Caco-2 (cell line): ENCODE measurements at regions not wholly inside any gene's neighbourhood (a gene's known extent, or its start where the extent isn't known, plus 50 kb on each side); places are given as distances from the start of the nearest gene placed in this dataset.
"Not testable (repeated sequence)": the region's sequence is repeated elsewhere in the genome, so short reads cannot be mapped to it uniquely, and the experiment has no call there.

Experiments
- BruUV-seq: library from RNA; stranded (reverse); fragments of 400-500 nt; replicated peaks from 2 replicates; lab custom pipeline; 2021; lab: Mats Ljungman, UMichigan
- CTCF ChIA-PET: fragments of 300-600 bp; sonication (Branson Sonifier 250); formaldehyde crosslinking; loops from one replicate; lab custom pipeline; 2022; ENCODE audit warnings: antibody characterized with exemption; lab: Charles Lee
- POLR2A ChIA-PET: fragments of 300-600 bp; sonication (Branson Sonifier 250); formaldehyde crosslinking; loops from one replicate; lab custom pipeline; 2022; ENCODE audit warnings: antibody characterized with exemption; lab: Charles Lee
- DNase-seq, 2 experiments: peaks; one replicate each; pipeline versions ENCODE4 v3.0.0 to v3.0.0-alpha.2; 2020 to 2022
- H3K27me3 ChIP-seq: replicated peaks from 2 replicates; pipeline ENCODE4 v1.6.0; 2011; ENCODE audit warnings: low read length; ENCODE audit not compliant: control insufficient read depth, insufficient read depth
- H3K36me3 ChIP-seq: 2 replicates; pipeline ENCODE4 v1.5.1; 2011; ENCODE audit warnings: low read length; ENCODE audit not compliant: control insufficient read depth, insufficient read depth
- H3K4me1 ChIP-seq: fragments of 250-450 bp; sonication (Bioruptor Pico); 2 replicates; pipeline ENCODE4 v1.5.1; 2020; ENCODE audit warnings: mild to moderate bottlenecking
- H3K4me3 ChIP-seq: 2 replicates; pipeline ENCODE4 v1.5.1; 2011; ENCODE audit warnings: low read depth, mild to moderate bottlenecking, control low read depth, low read length
- H3K9me3 ChIP-seq: fragments of 250-450 bp; sonication (Bioruptor Pico); 2 replicates; pipeline ENCODE4 v1.5.1; 2020; ENCODE audit warnings: mild to moderate bottlenecking, moderate library complexity
- H3K27ac Mint-ChIP-seq: one replicate; pipeline ENCODE4 v1.8.0; 2022; ENCODE audit warnings: mixed read lengths; ENCODE audit not compliant: unreplicated experiment
- H3K27me3 Mint-ChIP-seq: one replicate; pipeline ENCODE4 v1.8.0; 2022; ENCODE audit warnings: mixed read lengths; ENCODE audit not compliant: insufficient read depth, unreplicated experiment
- H3K36me3 Mint-ChIP-seq: one replicate; pipeline ENCODE4 v1.8.0; 2022; ENCODE audit warnings: mild to moderate bottlenecking, mixed read lengths; ENCODE audit not compliant: insufficient read depth, unreplicated experiment
- H3K4me1 Mint-ChIP-seq: one replicate; pipeline ENCODE4 v1.8.0; 2022; ENCODE audit warnings: low read depth, mixed read lengths; ENCODE audit not compliant: unreplicated experiment
- H3K4me3 Mint-ChIP-seq: one replicate; pipeline ENCODE4 v1.8.0; 2022; ENCODE audit warnings: mild to moderate bottlenecking, moderate library complexity, mixed read lengths; ENCODE audit not compliant: unreplicated experiment
- H3K9me3 Mint-ChIP-seq: one replicate; pipeline ENCODE4 v1.8.0; 2022; ENCODE audit warnings: mixed read lengths; ENCODE audit not compliant: unreplicated experiment
- intact Hi-C: fragments of 100-400 bp; cut with micrococcal nuclease; formaldehyde crosslinking; loops from one replicate; pipeline ENCODE4 v1.10.0; 2022; ENCODE audit not compliant: unreplicated experiment
- TF ChIP-seq, protein P1 (sequence below), 2 experiments: fragments of 200-600 bp in 1 of 2; IDR thresholded peaks; 1 replicate in 1 of 2; 2 replicates in 1 of 2; pipeline versions ENCODE4 v1.5.1 to v1.8.0; 2011 to 2022; ENCODE audit warnings: antibody characterized with exemption in 1 of 2, control low read depth in 1 of 2, inconsistent platforms in 1 of 2, low read depth in 1 of 2, low read length in 1 of 2, mild to moderate bottlenecking in 1 of 2, moderate library complexity in 1 of 2; ENCODE audit not compliant: insufficient read depth in 1 of 2, severe bottlenecking in 1 of 2, unreplicated experiment in 1 of 2

DNA sequence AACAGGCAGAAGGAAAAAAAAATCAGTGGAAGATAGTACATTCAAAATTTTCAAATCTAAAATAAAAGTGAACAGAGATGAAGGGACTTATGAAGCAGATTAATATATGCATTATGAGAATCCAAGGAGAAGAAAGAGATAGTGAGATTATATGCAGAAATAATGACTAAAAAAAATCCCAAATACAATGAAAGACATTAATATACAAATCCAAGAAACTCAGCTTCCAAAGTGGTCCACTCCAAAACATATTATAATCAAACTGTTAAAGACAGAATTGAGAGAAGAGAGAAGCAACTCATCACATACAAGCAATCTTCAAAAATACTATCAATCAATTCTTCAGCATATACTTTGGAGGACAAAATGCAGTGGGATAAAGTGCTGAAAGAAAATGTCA is 73.5 kb upstream of the CARMIL1 start:
- no peak overlapping the region for H3K4me3 ChIP-seq
- H3K27me3 ChIP-seq: no peaks in the 10 kb centered on the region
- intact Hi-C loops: no loop called here
- Mint-ChIP-seq H3K4me1 (peaks cover 16% of the 10 kb centered on the region), H3K36me3 (peaks cover 4% of the 10 kb centered on the region), H3K27ac (no peak overlapping the region), H3K9me3 (peaks cover 32% of the 10 kb centered on the region), H3K27me3 (peaks cover 2% of the 10 kb centered on the region), H3K4me3 (no peak overlapping the region)
- ChIA-PET CTCF (no interaction called here), POLR2A (no interaction called here)
- H3K36me3 ChIP-seq: no peaks in the 10 kb centered on the region
- 0 out of 2 replicates have a peak, but pooled peaks cover 6% of the 10 kb centered on the region for H3K9me3 ChIP-seq
- 0 out of 2 replicates have a peak, but pooled peaks cover 4% of the 10 kb centered on the region for H3K4me1 ChIP-seq
- no TSS peak for BruUV-seq
- no peak for DNase-seq
- TF ChIP-seq, protein P1, sequence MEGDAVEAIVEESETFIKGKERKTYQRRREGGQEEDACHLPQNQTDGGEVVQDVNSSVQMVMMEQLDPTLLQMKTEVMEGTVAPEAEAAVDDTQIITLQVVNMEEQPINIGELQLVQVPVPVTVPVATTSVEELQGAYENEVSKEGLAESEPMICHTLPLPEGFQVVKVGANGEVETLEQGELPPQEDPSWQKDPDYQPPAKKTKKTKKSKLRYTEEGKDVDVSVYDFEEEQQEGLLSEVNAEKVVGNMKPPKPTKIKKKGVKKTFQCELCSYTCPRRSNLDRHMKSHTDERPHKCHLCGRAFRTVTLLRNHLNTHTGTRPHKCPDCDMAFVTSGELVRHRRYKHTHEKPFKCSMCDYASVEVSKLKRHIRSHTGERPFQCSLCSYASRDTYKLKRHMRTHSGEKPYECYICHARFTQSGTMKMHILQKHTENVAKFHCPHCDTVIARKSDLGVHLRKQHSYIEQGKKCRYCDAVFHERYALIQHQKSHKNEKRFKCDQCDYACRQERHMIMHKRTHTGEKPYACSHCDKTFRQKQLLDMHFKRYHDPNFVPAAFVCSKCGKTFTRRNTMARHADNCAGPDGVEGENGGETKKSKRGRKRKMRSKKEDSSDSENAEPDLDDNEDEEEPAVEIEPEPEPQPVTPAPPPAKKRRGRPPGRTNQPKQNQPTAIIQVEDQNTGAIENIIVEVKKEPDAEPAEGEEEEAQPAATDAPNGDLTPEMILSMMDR (IDR thresholded peaks at IDR 0.05; ENCODE audit: insufficient read depth in 1 of 2, low read depth in 1 of 2, low read length in 1 of 2, severe bottlenecking in 1 of 2, unreplicated experiment in 1 of 2): no peak

DNA sequence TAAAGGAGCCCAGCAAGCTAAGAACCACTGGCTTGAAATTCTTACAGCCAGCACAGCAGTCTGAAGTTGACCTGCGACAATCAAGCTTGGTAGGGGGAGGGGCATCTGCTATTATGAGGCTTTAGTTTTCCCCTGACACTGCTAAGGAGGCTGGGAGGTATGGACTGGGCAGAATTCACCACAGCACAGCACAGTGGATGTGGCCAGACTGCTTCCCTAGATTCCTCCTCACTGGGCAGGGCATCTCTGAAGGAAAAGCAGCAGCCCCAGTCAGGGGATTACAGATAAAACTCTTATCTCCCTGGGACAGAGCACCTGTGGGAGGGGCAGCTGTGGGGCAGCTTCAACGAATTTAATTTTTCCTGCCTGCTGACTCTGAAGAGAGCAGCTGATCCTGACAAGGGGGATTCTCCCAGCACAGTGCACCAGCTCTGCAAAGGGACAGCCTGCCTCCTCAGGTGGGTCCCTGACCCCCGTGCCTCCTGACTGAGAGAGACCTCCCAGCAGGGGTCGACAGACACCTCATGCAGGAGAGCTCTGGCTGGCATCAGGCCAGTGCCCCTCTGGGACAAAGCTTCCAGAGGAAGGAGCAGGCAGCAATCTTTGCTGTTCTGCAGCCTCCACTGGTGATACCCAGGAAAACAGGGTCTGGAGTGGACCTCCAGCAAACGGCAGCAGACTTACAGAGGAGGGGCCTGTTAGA is 71.6 kb upstream of the CARMIL1 start:
- intact Hi-C loops, BruUV-seq, H3K4me1 ChIP-seq, CTCF ChIA-PET, POLR2A ChIA-PET, H3K4me3 Mint-ChIP-seq, H3K27me3 ChIP-seq, H3K9me3 ChIP-seq, H3K27ac Mint-ChIP-seq, H3K27me3 Mint-ChIP-seq, H3K36me3 Mint-ChIP-seq, H3K36me3 ChIP-seq, H3K4me3 ChIP-seq: not testable (repeated sequence)
- Mint-ChIP-seq H3K9me3 (peaks cover 32% of the 10 kb centered on the region), H3K4me1 (peaks cover 16% of the 10 kb centered on the region)
- DNase-seq: peak in 1 of 2 experiments; percentile 28

DNA sequence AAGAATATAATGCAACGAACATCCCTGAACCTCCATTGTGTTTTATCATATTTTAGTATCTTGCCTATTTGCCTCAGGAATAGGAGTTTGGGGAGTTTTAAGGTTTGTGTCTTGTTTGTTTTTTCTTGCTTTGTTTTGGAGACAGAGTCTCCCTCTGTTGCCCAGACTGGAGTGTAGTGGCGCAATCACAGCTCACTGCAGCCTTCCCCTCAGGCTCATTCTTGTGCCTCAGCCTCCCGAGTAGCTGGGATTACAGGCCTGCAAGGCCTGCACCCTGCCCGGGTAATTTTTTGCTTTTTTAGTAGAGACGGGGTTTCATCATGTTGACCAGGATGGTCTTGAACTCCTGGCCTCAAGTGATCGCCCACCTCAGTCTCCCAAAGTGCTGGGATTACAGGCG is 63.3 kb upstream of the CARMIL1 start:
- Mint-ChIP-seq H3K9me3 (no peaks in the 10 kb centered on the region), H3K27me3 (no peaks in the 10 kb centered on the region), H3K4me3 (no peak overlapping the region), H3K4me1 (no peaks in the 10 kb centered on the region), H3K27ac (no peak overlapping the region), H3K36me3 (no peaks in the 10 kb centered on the region)
- Histone ChIP-seq H3K4me1 (no peaks in the 10 kb centered on the region), H3K27me3 (no peaks in the 10 kb centered on the region), H3K9me3 (peaks cover 7% of the 10 kb centered on the region; the same call in 1 of the 2 replicates), H3K4me3 (no peak overlapping the region), H3K36me3 (no peaks in the 10 kb centered on the region)
- POLR2A ChIA-PET: no interaction called here
- intact Hi-C loops: no loop called here
- no TSS peak for BruUV-seq
- CTCF ChIA-PET: no interaction called here
- DNase-seq: no peak
- TF ChIP-seq, protein P1 (IDR thresholded peaks at IDR 0.05; ENCODE audit: insufficient read depth in 1 of 2, low read depth in 1 of 2, low read length in 1 of 2, severe bottlenecking in 1 of 2, unreplicated experiment in 1 of 2): no peak
